ENCODE measurements at regions not wholly inside any gene's neighbourhood (a gene's known extent, or its start where the extent isn't known, plus 50 kb on each side); places are given as distances from the start of the nearest gene placed in this dataset.

DNA sequence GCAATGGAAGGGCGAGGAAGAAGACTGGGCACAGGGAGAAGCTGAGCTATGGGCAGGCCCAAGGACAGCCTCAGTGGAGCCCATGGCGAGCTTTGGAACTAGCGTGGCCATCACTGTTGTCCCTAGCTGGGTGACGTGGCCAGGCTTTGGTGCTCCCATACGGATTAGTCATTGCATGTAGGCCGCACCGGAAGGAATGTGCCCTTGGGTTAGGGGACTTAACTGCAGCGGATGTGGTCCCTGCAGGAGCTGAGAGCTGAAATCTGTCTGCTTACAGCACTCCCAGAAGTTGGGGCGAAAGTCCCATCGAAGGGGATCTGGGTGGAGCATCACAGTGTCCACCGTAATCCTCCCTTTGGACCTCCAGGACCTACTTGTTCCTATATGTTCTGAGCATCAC lies 133.7 kb downstream of the PAPOLA start:
- no peak overlapping the region for H3K4me2 ChIP-seq (ENCODE audit: low read length)
- no peaks in the 10 kb centered on the region for H3K27me3 ChIP-seq (ENCODE audit: insufficient read depth, low read length)
- intact Hi-C loops (cut with micrococcal nuclease), result no loop called here
- no peaks in the 10 kb centered on the region for H3K79me2 ChIP-seq (ENCODE audit: insufficient read depth, low read length)
- CTCF ChIA-PET, result no interaction called here
- BruUV-seq (replicated peaks), result no TSS peak
- no peaks in the 10 kb centered on the region for H3K9me2 ChIP-seq (ENCODE audit: insufficient read depth)
- H2AFZ ChIP-seq (ENCODE audit: low read depth, low read length, poor library complexity, severe bottlenecking), result no peak overlapping the region
- RAD21 ChIA-PET (ENCODE audit: low non-redundant PET in 1 of 2, low total read pairs in 2 of 2, uncharacterized antibody in 2 of 2, unreplicated experiment in 2 of 2), result no interaction called here
- H4K20me1 ChIP-seq (ENCODE audit: insufficient read depth), result no peaks in the 10 kb centered on the region
- no peak overlapping the region for H3K4me3 ChIP-seq (replicated peaks in 1 of 2; ENCODE audit: low read depth in 1 of 2, low read length in 2 of 2)
- no peak for TF ChIP-seq CBX3 (IDR thresholded peaks at IDR 0.05; ENCODE audit: low read depth)
- no peak for TF ChIP-seq POLR2AphosphoS5 (IDR thresholded peaks at IDR 0.05; ENCODE audit: low read depth, low read length)
- TF ChIP-seq POLR2A (IDR thresholded peaks at IDR 0.05; ENCODE audit: borderline replicate concordance, extremely low read depth, insufficient read depth, insufficient read length), result no peak
- no peak for TF ChIP-seq SRF (IDR thresholded peaks at IDR 0.05; ENCODE audit: low read depth)
- TF ChIP-seq SIN3A (IDR thresholded peaks at IDR 0.05; ENCODE audit: low read depth), result no peak
- TF ChIP-seq, protein P1, sequence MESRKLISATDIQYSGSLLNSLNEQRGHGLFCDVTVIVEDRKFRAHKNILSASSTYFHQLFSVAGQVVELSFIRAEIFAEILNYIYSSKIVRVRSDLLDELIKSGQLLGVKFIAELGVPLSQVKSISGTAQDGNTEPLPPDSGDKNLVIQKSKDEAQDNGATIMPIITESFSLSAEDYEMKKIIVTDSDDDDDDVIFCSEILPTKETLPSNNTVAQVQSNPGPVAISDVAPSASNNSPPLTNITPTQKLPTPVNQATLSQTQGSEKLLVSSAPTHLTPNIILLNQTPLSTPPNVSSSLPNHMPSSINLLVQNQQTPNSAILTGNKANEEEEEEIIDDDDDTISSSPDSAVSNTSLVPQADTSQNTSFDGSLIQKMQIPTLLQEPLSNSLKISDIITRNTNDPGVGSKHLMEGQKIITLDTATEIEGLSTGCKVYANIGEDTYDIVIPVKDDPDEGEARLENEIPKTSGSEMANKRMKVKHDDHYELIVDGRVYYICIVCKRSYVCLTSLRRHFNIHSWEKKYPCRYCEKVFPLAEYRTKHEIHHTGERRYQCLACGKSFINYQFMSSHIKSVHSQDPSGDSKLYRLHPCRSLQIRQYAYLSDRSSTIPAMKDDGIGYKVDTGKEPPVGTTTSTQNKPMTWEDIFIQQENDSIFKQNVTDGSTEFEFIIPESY (IDR thresholded peaks at IDR 0.05; ENCODE audit: extremely low read depth, insufficient replicate concordance, low read length), result no peak
- TF ChIP-seq, protein P2, sequence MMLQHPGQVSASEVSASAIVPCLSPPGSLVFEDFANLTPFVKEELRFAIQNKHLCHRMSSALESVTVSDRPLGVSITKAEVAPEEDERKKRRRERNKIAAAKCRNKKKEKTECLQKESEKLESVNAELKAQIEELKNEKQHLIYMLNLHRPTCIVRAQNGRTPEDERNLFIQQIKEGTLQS (IDR thresholded peaks at IDR 0.05), result no peak
- TF ChIP-seq ELF1 (IDR thresholded peaks at IDR 0.05; ENCODE audit: borderline replicate concordance, low read depth), result no peak
- TF ChIP-seq FOSL1 (IDR thresholded peaks at IDR 0.05; ENCODE audit: low read depth), result no peak
- no peak for TF ChIP-seq SP1 (IDR thresholded peaks at IDR 0.05; ENCODE audit: low read depth)
- TF ChIP-seq, protein P3, sequence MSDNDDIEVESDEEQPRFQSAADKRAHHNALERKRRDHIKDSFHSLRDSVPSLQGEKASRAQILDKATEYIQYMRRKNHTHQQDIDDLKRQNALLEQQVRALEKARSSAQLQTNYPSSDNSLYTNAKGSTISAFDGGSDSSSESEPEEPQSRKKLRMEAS (IDR thresholded peaks at IDR 0.05), result no peak
- TF ChIP-seq, protein P4, sequence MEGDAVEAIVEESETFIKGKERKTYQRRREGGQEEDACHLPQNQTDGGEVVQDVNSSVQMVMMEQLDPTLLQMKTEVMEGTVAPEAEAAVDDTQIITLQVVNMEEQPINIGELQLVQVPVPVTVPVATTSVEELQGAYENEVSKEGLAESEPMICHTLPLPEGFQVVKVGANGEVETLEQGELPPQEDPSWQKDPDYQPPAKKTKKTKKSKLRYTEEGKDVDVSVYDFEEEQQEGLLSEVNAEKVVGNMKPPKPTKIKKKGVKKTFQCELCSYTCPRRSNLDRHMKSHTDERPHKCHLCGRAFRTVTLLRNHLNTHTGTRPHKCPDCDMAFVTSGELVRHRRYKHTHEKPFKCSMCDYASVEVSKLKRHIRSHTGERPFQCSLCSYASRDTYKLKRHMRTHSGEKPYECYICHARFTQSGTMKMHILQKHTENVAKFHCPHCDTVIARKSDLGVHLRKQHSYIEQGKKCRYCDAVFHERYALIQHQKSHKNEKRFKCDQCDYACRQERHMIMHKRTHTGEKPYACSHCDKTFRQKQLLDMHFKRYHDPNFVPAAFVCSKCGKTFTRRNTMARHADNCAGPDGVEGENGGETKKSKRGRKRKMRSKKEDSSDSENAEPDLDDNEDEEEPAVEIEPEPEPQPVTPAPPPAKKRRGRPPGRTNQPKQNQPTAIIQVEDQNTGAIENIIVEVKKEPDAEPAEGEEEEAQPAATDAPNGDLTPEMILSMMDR (IDR thresholded peaks at IDR 0.05 in 2 of 3, conservative IDR thresholded peaks at IDR 0.05 in 1 of 3; ENCODE audit: borderline replicate concordance in 1 of 3, insufficient read depth in 1 of 3, low read depth in 2 of 3, low read length in 2 of 3), result no peak
- TF ChIP-seq EZH2phosphoT487 (IDR thresholded peaks at IDR 0.05; ENCODE audit: borderline replicate concordance), result no peak
- no peak for TF ChIP-seq EZH2 (IDR thresholded peaks at IDR 0.05)
- no peak for TF ChIP-seq YY1 (IDR thresholded peaks at IDR 0.05; ENCODE audit: extremely low read depth, insufficient replicate concordance, low read depth, low read length)
- TF ChIP-seq ZFX (IDR thresholded peaks at IDR 0.05), result no peak
- no peak for TF ChIP-seq JUND (IDR thresholded peaks at IDR 0.05)
- H3K36me3 ChIP-seq (ENCODE audit: control insufficient read depth in 1 of 2, insufficient read depth in 2 of 2, low read length in 2 of 2), result no peaks in the 10 kb centered on the region
- DNase-seq (ENCODE audit: low read depth, low spot score) (no peak), ATAC-seq (no peak)
- POLR2A ChIA-PET, result no interaction called here
- no peak overlapping the region for H3K9ac ChIP-seq (ENCODE audit: low read length)
- H3K9me3 ChIP-seq (ENCODE audit: control insufficient read depth in 1 of 2, insufficient read depth in 1 of 2, low read depth in 1 of 2, low read length in 2 of 2), result no peaks in the 10 kb centered on the region
- no peaks in the 10 kb centered on the region; a peak in 1 of 4 replicates for H3K4me1 ChIP-seq (ENCODE audit: control insufficient read depth in 1 of 2, insufficient read depth in 2 of 2, low read length in 2 of 2)
- no peak overlapping the region for H3K27ac ChIP-seq (ENCODE audit: low read depth, low read length)
